Spleen (tissue), 7 donors: ENCODE measurements at regions not wholly inside any gene's neighbourhood (a gene's known extent, or its start where the extent isn't known, plus 50 kb on each side); places are given as distances from the start of the nearest gene placed in this dataset.

Experiments
- POLR2A ChIP-seq, 3 donors: fragments of 450-650 bp; IDR thresholded peaks; one replicate each; pipeline ENCODE4 v1.5.1; 2017; ENCODE audit warnings: antibody characterized with exemption in 3 of 3, mild to moderate bottlenecking in 1 of 3
- TF ChIP-seq, protein P1 (sequence below), 11 experiments: fragments of 200-600 bp in 7 of 11; fragments of 450-650 bp in 4 of 11; sonication (generic) in 4 of 11; IDR thresholded peaks in 8 of 11; conservative IDR thresholded peaks in 3 of 11; 1 replicate in 7 of 11; 2 replicates in 4 of 11; pipeline versions ENCODE4 v1.4.0 to v1.8.0; 2016 to 2021; ENCODE audit warnings: antibody characterized with exemption in 11 of 11, inconsistent platforms in 4 of 11, mild to moderate bottlenecking in 1 of 11
- donor health status: DM: no; HTN: no; CAD: no; lungs with moderate emphysema.
- donor health status: DM: no; HTN: no; CAD: no.
- donor health status: DM: no; HTN: no; CAD: no.

DNA sequence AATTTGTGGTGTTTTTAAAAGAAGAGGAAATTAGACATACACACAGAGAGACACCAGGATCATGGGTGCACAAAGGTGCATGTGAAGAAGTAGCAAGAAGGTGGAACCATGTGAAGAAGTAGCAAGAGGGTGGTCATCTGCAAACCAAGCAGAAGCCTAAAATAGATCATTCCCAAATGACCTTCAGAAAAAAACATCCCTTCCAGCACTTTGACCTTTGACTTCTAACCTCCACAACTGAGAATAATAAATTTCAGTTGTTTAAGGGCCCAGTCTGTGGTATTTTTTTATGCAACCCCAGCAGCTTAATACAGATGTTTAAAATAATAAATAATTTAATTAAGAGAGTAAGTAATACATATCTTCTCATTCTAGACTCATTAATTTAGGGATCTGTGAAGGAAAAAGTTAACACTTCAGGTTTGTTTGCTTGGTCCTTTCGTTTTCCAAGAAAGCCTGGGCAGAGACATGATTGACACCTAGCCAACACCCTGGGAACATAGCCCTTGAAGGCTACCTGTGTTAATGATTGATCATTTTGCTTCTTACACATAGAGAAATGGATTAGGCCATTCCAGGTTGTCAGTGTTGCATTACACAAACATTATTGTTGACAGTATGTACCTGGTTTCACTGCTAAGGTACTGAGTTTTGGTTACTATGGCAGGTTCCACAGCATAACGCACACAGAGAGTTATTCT lies 1331.2 kb upstream of the GBE1 start:
- TF ChIP-seq, protein P1, sequence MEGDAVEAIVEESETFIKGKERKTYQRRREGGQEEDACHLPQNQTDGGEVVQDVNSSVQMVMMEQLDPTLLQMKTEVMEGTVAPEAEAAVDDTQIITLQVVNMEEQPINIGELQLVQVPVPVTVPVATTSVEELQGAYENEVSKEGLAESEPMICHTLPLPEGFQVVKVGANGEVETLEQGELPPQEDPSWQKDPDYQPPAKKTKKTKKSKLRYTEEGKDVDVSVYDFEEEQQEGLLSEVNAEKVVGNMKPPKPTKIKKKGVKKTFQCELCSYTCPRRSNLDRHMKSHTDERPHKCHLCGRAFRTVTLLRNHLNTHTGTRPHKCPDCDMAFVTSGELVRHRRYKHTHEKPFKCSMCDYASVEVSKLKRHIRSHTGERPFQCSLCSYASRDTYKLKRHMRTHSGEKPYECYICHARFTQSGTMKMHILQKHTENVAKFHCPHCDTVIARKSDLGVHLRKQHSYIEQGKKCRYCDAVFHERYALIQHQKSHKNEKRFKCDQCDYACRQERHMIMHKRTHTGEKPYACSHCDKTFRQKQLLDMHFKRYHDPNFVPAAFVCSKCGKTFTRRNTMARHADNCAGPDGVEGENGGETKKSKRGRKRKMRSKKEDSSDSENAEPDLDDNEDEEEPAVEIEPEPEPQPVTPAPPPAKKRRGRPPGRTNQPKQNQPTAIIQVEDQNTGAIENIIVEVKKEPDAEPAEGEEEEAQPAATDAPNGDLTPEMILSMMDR (IDR thresholded peaks at IDR 0.05 in 8 of 11, conservative IDR thresholded peaks at IDR 0.05 in 3 of 11): no peak
- TF ChIP-seq POLR2A (IDR thresholded peaks at IDR 0.05): no peak
